Muscle of back (tissue), 3 donors: ENCODE measurements at regions not wholly inside any gene's neighbourhood (a gene's known extent, or its start where the extent isn't known, plus 50 kb on each side); places are given as distances from the start of the nearest gene placed in this dataset.

Source experiments
- DNase-seq, 3 donors: peaks; one replicate each; pipeline versions ENCODE4 v3.0.0 to v3.0.0-alpha.2; 2013

- no peak for DNase-seq
Measured at GRCh38 chr1:98480271-98480670, 181.2 kb upstream of the SNX7 start.

DNA sequence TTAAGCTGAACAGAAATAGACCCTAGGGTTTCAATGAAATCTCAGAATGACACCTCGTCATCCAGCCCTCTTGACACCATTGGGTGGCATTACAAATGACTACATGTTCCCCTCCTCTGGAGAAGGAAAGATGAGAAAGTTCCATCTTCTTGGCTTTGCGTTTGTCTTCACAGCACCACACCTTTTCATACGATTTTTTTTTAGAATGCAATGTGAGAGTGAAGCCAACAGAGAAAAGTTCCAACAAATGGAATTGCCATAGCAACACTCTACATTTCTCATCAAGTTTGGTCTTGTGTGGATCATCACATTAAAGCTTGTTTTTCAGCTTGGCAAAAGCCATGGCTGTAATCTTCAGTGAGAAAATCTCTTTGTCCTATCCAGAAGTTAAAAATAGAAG is 183.4 kb upstream of the SNX7 start:
- peak in 2 of 3 donors; percentile 13 to 21 for DNase-seq

DNA sequence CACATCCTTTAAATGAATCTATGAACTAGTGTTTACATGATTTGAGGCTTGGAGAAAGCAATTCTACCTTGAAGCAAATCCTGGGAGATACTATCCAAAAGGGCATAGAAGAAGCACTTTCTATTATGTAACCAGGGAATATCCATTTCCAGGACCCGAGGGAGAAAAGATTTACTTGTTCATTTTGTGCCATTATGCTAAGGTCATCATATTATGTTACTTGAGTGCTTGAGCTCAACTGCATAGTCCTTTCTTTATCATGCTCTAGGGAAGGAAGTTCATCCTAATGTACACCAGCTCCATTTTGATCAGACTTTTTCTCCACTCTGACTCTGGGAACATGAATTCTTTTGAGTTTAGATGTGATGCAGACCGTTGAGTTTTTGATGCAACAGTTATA is 188.6 kb upstream of the SNX7 start:
- DNase-seq = no peak

DNA sequence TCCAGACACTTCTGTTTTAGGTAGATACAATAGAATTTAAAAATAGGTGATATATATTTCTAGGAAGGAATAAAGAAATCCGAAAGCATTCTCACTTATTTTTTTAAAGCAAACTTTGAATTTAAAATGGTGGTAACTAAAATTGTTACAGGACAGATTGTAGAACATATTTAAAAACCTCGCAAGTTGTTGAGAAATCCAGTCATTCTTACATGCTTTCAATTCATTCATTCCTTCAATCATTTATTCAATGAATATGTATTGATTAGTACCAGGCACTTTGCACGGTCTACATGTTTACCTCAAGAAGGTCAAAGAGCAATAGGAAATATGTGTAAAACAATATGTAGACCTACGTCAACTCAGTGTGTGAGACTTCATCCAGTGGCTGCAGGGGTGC is 189.9 kb upstream of the SNX7 start:
- DNase-seq = no peak

DNA sequence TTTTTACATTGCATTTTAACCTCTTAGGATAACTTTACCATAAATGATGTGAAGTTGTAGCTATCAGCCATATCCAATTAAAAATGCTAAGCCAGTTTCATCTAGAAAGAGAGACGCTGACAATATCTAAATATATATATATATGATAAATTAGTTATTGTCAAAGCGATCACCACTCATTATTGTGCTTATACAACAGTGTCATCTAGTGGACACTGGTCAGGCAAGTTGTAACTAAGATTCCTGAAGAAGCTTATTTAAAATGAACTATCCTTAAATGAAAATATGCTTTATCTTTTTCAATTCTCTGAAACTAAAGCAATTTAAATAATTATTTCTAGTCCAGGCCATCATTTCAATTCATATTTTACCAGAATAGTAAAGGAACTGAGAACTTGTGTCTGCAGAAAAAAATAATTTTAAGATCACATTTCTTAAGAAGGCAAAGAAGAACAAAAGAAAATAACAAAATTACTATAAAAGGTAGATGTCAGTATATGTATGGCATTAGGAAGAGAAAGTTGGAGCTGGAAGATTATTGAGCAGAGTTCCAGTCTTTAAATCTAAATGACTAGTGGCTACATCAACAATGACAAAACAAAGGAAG is 193.3 kb upstream of the SNX7 start:
- peak; percentile 32 to 62 (median 51) for DNase-seq

DNA sequence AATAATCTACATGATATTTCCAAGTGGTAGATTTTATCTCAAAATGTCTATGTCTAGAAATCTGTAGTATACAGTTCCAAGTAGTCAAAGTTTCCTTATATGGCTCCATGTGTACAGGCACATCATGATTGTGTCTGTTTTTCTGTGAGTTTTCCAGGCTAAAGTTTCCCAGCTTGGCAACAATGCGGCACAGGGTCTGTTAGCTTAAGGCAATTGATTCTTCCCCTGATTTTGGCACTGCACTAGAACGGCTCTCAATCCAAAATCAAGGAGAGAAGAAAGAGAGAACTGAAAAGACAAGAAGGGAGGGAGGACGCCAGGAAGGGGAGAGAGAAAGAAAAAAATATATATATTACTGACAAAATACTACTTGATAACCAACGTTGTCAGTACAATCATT is 193.9 kb upstream of the SNX7 start:
- DNase-seq = peak in 1 of 3 donors; percentile 19

- DNase-seq = no peak
Measured at GRCh38 chr1:98467122-98467521, 194.4 kb upstream of the SNX7 start.

- DNase-seq = no peak
Measured at GRCh38 chr1:98461873-98462385, 199.6 kb upstream of the SNX7 start.

DNA sequence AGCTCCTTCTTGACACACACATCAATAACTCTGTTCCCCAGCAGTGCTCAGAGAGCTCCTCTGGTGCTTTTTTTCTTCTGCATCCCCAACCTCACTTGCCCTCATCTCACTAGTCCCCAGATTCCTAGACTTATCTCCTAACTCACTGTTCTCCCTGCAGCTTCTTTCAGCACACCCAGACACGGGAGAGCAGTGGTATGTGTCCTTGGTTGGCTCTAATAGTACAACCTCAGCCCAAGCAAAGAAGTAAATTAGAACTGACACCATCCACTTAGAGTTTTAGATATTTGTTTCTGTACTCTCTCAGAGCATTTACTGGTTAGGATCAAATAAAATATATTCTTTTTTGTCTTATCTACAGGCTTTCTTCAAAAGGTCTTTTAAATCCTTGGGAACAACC is 201.4 kb upstream of the SNX7 start:
- no peak for DNase-seq

GRCh38 chr1:98459486-98459870 is 202.0 kb upstream of the SNX7 start:
- DNase-seq = no peak

GRCh38 chr1:98458511-98459485 is 202.7 kb upstream of the SNX7 start:
- no peak for DNase-seq

DNA sequence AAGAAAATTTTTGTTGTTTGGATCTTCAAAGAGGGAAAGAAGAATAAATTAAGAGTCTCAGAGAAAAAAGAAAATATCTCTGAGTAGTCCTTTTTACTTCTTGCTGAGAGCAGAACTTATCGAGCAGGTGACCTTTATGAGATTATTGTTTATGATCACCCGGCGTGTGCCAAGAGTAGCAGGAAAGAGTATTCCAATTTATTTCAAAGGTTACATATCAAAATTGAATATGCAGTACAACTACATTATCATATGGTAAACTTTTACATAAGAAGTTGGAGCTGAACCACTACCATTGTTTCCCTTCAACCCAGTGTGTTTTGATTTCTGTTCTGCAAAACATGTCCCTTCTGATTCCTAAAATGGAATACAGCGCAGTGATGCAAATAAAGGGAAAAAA is 204.3 kb upstream of the SNX7 start:
- no peak for DNase-seq

GRCh38 chr1:98454666-98455065 is 206.9 kb upstream of the SNX7 start:
- DNase-seq = no peak

DNA sequence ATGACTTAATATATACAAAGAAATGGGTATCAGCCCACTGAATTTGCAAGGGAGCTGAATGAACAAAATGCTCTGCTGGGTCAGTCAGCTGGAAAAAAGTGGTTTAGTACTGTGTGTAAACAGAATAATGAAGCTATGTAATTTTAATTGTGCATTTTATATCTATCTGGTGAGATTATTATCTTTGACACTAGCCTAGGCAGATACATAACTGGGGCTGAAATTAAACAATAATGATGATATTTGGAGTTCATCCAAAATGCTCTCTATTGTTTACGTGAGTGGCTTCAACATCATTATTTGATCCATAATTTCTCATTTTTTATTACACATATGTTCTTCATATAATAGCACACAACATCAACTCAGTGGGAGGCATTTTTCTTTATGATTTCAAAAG is 208.5 kb upstream of the SNX7 start:
- no peak for DNase-seq

GRCh38 chr1:98452162-98452561 is 209.4 kb upstream of the SNX7 start:
- no peak for DNase-seq

DNA sequence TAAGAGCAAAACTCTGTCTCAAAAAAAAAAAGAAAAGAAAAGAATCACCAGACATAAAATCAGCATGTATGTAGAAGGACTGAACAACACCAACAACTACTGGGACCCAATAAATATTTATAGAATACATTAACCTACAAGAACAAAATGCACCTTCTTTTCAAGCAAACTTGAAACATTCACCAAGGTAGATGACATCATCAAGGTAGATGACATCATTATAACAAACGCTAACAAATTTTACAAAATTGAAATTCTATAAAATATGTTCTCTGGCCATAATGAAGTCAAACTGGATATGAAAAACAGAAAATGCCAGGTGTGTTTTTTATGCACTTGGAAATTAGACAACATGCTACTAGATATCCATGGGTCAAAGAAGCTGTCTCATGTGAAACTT is 220.2 kb upstream of the SNX7 start:
- DNase-seq = no peak

GRCh38 chr1:98439471-98439870 is 222.1 kb upstream of the SNX7 start:
- DNase-seq = no peak

DNA sequence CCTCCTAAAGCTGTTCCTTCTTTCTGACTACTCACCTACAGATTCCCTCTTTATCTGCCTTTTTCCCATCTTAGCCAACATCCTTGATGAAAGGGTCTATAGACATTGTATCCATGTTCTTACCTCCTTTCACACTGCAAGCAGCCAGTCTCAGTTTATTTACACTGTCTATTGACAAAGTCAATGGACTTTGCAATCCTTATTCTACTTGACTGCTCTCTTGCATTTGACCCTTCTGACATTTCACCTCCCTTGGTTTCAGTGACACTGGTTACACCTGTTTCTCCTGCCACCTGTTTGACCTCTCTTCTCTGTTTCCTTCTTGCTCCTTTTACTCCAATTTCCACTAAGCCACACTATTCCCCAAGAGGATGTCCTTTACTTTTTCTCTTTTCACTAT is 224.0 kb upstream of the SNX7 start:
- no peak for DNase-seq

DNA sequence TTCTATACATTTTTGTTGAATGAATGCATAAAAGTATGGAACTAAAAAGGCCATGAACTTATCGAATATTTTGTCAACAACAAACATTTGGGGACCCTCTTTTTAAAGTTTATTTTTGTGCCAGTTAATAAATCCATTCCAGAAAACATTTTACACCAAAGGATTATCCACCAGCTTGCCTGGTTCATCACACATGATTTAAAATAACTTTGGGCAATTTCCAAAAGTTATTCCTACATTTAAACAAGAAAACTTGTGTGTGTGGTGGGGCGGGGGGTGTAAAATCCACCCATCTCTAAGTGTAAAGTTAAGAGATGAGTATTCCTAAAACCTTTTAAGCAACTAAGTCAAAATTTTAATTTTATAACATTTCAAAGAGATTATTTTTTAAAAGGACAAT is 224.5 kb upstream of the SNX7 start:
- DNase-seq = no peak

DNA sequence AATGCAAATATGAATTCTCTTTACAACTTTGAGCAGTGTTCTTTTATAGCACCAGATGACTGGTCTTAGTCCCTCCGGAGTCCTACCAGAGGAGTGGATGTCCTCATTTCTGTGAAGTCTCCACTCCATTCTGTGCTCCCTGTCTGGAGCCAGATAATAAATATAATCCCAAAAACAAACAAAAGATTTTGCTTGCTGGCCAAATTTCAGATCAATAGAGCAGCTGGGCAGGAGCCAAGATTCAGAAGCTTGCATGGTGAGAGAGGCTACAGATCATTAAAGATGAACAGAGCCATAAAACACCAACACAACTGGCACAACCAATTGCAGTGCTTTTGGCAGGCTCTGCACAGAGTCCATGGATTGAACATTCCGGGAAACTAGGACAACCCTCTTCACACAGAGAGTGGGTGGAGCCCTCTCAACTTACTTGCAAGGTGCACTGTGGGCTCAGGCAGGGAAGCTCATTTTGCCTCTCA is 231.5 kb upstream of the SNX7 start:
- peak in 1 of 3 donors; percentile 17 for DNase-seq

GRCh38 chr1:98428864-98429263 is 232.7 kb upstream of the SNX7 start:
- no peak for DNase-seq

- no peak for DNase-seq
Measured at GRCh38 chr1:98427664-98428063, 233.9 kb upstream of the SNX7 start.

DNA sequence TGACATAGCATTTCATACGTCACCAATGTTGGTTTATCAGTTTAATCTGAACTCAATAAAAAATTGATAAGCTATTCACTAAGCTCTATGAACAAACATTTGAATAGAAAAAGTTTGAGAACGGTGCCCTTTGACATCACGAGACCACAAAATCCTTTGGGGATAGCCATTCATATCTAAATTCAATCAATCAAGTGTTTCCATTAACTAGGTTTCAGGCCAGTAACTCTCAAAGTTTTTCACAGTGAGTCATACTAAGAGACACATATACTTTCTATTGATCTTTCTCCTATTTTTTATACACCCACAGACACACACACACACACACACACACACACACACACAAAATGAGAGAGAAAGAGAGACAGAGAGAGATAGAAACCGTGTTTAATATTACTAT is 235.4 kb upstream of the SNX7 start:
- no peak for DNase-seq
